Right cardiac atrium (tissue), 5 donors: ENCODE measurements at regions not wholly inside any gene's neighbourhood (a gene's known extent, or its start where the extent isn't known, plus 50 kb on each side); places are given as distances from the start of the nearest gene placed in this dataset.
"Not testable (repeated sequence)": the region's sequence is repeated elsewhere in the genome, so short reads cannot be mapped to it uniquely, and the experiment has no call there.

Experiments
- ATAC-seq, 2 donors: fragments of 200-7000 bp; cut with Tn5 transposase; one replicate each; pipeline versions ENCODE4 v1.8.0 to v1.9.1; 2020; ENCODE audit warnings: moderate library complexity in 2 of 2, mild to moderate bottlenecking in 1 of 2
- DNase-seq, 3 donors: peaks; one replicate each; pipeline ENCODE4 v3.0.0-alpha.2; 2020
- H3K27ac ChIP-seq: one replicate; pipeline ENCODE4 v1.5.1; 2013; ENCODE audit warnings: mild to moderate bottlenecking, low read length, control low read depth, moderate library complexity
- H3K27me3 ChIP-seq: one replicate; pipeline ENCODE4 v1.6.1; 2013; ENCODE audit not compliant: control insufficient read depth, insufficient read depth
- H3K4me1 ChIP-seq: one replicate; pipeline ENCODE4 v1.6.1; 2013; ENCODE audit warnings: low read length; ENCODE audit not compliant: control insufficient read depth, insufficient read depth
- H3K4me3 ChIP-seq: one replicate; pipeline ENCODE4 v1.5.1; 2013; ENCODE audit warnings: low read length, control low read depth
- H3K9me3 ChIP-seq: one replicate; pipeline ENCODE4 v1.6.1; 2013; ENCODE audit warnings: low read length; ENCODE audit not compliant: control insufficient read depth
- WGBS: extraction: QIAGEN DNeasy Blood & Tissue Kit; methylation state at CpG from one replicate; pipeline ENCODE4 v1.1.7; 2013; 5-methylcytosine and 5-hydroxymethylcytosine counted together
- intact Hi-C, 4 donors: fragments of 100-400 bp; cut with DNase I; formaldehyde crosslinking; loops; one replicate each; pipeline versions ENCODE4 v1.11.0 to v1.14.0; 2022 to 2023
- donor health status: healthy with polysubstance abuse.
- donor health status: DM: no; HTN: yes; CAD: no.
- donor health status: DM: no; HTN: no; CAD: no.
- donor health status: DM: no; HTN: yes; CAD: no; lungs with severe emphysema.
- donor health status: DM: yes; HTN: yes; CAD: no.

DNA sequence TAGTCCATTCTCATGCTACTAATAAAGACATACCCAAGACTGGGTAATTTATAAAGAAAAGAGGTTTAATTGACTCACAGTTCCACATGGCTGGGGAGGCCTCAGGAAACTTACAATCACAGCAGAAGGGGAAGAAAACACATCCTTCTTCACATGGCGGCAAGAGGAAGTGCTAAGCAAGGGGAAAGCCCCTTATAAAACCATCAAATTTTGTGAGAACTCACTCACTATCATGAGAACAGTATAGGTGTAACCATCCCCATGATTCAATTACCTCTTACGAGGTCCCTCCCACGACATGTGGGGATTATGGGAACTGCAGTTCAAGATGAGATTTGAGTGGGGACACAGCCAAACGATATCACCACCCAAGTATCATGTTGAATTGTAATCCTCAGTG, 52.7 kb upstream of the FOXO6 start:
- 75% methylated on average over 4 of the region's 4 CpGs for WGBS
- intact Hi-C loops, ATAC-seq: not testable (repeated sequence)

DNA sequence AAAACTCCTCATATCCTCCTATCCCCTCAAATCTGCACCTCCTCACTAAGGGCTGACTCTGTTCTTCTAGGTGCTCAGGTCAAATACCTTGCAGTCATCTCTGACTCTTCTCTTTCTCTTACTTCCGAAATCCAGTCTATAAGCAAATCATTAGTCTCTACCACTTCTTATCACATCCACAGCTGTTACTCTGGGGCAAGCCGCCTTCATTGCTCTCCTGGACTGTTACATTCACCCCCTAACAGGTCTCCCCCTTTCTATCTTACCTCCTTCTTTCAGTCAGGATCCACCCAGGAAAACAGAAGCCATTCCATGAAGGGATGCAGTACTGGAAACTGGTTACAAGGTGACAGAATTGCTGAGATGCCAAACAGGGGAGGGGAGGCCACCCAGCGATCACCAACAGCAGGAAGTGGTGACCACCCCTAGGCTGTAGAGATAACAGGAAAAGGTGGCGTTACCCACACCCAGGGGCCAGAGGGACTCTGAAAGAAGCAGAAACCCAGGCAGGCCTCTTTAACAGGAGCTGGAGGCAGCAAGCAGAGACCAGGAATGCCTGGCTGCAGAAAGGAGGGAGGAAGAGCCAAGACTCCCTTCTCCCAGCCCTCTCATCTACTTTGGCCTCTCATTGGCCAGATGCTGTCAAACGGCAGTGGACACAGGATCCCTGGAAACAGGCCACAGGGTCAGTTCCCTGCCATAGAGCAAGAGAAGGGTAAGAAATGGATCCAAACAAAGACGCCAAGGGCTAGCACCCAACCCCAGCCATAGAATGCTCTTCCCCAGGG, 55.5 kb upstream of the FOXO6 start:
- no peak overlapping the region for H3K27ac ChIP-seq
- no peak overlapping the region for H3K4me3 ChIP-seq
- H3K4me1 ChIP-seq: no peaks in the 10 kb centered on the region
- DNase-seq (no peak), ATAC-seq (peak; percentile 42 to 60)
- 54% methylated on average over 6 of the region's 6 CpGs for WGBS
- intact Hi-C loops: no loop called here
- H3K9me3 ChIP-seq: no peaks in the 10 kb centered on the region
- no peaks in the 10 kb centered on the region for H3K27me3 ChIP-seq

More for the DNA sequence above, 52.7 kb upstream of the FOXO6 start:
- not testable (repeated sequence) for H3K27ac ChIP-seq, H3K27me3 ChIP-seq, H3K9me3 ChIP-seq, DNase-seq, H3K4me1 ChIP-seq, H3K4me3 ChIP-seq

DNA sequence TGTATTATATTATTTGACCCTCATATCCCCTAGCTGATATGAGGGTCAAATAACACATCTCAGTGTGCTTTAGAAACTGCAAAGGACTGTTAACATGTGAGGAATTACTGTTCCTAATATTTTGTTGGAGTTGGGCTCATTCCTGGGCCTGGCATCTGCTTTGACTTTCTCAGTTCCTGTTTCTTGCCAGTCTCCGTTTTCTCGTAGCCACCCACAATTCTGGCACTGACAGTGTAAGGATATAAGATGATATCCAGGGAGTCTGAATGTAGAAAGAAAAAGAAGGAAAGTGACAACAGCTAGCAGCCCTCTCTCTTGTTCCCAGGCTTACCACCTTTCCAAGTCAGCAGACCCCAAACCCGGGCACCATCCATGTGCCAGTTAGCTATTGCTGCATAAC, 54.4 kb upstream of the SCMH1 start:
- Histone ChIP-seq H3K27ac (no peak overlapping the region), H3K4me3 (no peak overlapping the region), H3K4me1 (no peaks in the 10 kb centered on the region), H3K9me3 (no peaks in the 10 kb centered on the region), H3K27me3 (no peaks in the 10 kb centered on the region)
- ATAC-seq: no peak
- intact Hi-C loops: no loop called here
- 85% methylated on average over 3 of the region's 3 CpGs for WGBS
- DNase-seq: no peak

DNA sequence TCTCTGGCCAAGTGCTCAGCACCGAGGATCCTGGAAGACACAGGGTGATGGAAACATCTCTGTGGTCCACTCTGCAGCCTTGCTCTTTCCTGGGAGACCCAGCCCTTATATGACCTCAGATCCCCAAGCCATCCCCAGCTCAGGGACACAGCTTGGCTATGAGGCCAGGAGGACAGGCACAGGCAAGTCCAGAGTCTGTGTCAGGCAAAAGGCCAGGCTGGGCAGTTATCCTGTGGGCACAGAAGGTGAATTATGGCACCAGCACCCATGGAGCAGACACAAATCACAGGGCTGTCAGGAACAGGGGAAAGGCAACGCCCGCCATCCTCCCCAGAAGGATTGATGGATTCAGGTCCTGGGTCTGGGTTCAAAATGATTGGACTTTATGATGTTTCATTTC, 52.1 kb upstream of the SCMH1 start:
- H3K27me3 ChIP-seq: no peaks in the 10 kb centered on the region
- ATAC-seq (no peak), DNase-seq (no peak)
- H3K9me3 ChIP-seq: no peaks in the 10 kb centered on the region
- no peak overlapping the region for H3K27ac ChIP-seq
- WGBS: 78% methylated on average over 3 of the region's 3 CpGs
- no peak overlapping the region for H3K4me3 ChIP-seq
- H3K4me1 ChIP-seq: no peaks in the 10 kb centered on the region
- intact Hi-C loops: no loop called here

DNA sequence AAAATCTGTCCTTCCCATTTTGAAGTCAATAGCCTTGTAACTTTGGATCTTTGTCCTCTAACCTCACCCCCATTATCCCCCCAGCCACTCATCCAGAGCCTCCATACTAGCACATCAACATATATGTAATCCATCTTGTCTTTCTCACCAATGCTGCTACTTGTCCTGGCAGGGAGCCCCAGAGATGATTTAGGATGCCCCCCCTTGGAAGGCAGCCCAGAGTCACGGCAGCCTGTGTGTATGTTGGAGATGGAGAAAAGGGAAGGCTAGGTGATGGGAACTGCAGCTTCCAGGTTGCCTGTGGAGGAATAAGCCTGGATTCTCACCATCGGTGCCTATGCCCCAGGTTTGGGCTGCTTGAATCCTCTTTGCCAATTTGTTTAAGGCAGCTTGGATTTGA, 51.7 kb upstream of the SCMH1 start:
- WGBS: 72% methylated on average over 2 of the region's 2 CpGs
- intact Hi-C loops: no loop called here
- H3K4me1 ChIP-seq: no peaks in the 10 kb centered on the region

More for the DNA sequence above, 51.7 kb upstream of the SCMH1 start:
- ATAC-seq (no peak), DNase-seq (no peak)
- no peak overlapping the region for H3K4me3 ChIP-seq
- H3K27me3 ChIP-seq: no peaks in the 10 kb centered on the region
- no peaks in the 10 kb centered on the region for H3K9me3 ChIP-seq
- no peak overlapping the region for H3K27ac ChIP-seq
